Middle frontal gyrus (tissue), 1 donor: ENCODE measurements at regions not wholly inside any gene's neighbourhood (a gene's known extent, or its start where the extent isn't known, plus 50 kb on each side); places are given as distances from the start of the nearest gene placed in this dataset.

ENCODE experiments used
- DNase-seq: peaks from one replicate; pipeline ENCODE4 v3.0.0-alpha.2; 2015; ENCODE audit warnings: low spot score; ENCODE audit errors: extremely low spot score

- no peak for DNase-seq
Observed at GRCh38 chr1:62917314-62917713, 133.4 kb downstream of the ATG4C start.

GRCh38 chr1:62917805-62918204 lies 133.9 kb downstream of the ATG4C start:
- no peak for DNase-seq

- DNase-seq, result no peak
Observed at GRCh38 chr1:62918700-62919099, 134.8 kb downstream of the ATG4C start.

GRCh38 chr1:62922006-62922405 lies 138.1 kb downstream of the ATG4C start:
- no peak for DNase-seq

GRCh38 chr1:62924983-62925790 lies 141.3 kb downstream of the ATG4C start:
- no peak for DNase-seq

- no peak for DNase-seq
Observed at GRCh38 chr1:62926681-62927252, 142.8 kb downstream of the ATG4C start.

- DNase-seq, result no peak
Observed at GRCh38 chr1:62928885-62929284, 145.0 kb downstream of the ATG4C start.

- DNase-seq, result no peak
Observed at GRCh38 chr1:62937634-62938296, 153.8 kb downstream of the ATG4C start.

- DNase-seq, result no peak
Observed at GRCh38 chr1:62941780-62942179, 157.8 kb downstream of the ATG4C start.

- no peak for DNase-seq
Observed at GRCh38 chr1:62946511-62946910, 162.6 kb downstream of the ATG4C start.

GRCh38 chr1:62951428-62951827 lies 167.5 kb downstream of the ATG4C start:
- DNase-seq, result no peak

GRCh38 chr1:62952596-62952995 lies 168.7 kb downstream of the ATG4C start:
- no peak for DNase-seq

GRCh38 chr1:62953633-62954032 lies 169.7 kb downstream of the ATG4C start:
- no peak for DNase-seq

- no peak for DNase-seq
Observed at GRCh38 chr1:62954758-62955157, 170.8 kb downstream of the ATG4C start.

- no peak for DNase-seq
Observed at GRCh38 chr1:62955666-62956065, 171.7 kb downstream of the ATG4C start.

GRCh38 chr1:62962014-62962812 lies 178.3 kb downstream of the ATG4C start:
- DNase-seq, result no peak

GRCh38 chr1:62962901-62963776 lies 179.2 kb downstream of the ATG4C start:
- no peak for DNase-seq

- DNase-seq, result no peak
Observed at GRCh38 chr1:62964141-62964540, 180.2 kb downstream of the ATG4C start.

GRCh38 chr1:62967031-62967430 lies 183.1 kb downstream of the ATG4C start:
- no peak for DNase-seq

GRCh38 chr1:62977366-62977765 lies 193.4 kb downstream of the ATG4C start:
- no peak for DNase-seq

GRCh38 chr1:62978741-62979140 lies 194.8 kb downstream of the ATG4C start:
- DNase-seq, result no peak
